ENCODE measurements at regions not wholly inside any gene's neighbourhood (a gene's known extent, or its start where the extent isn't known, plus 50 kb on each side); places are given as distances from the start of the nearest gene placed in this dataset.

- DNase-seq: no peak
These were observed 1677.0 kb upstream of the LRRTM1 start for GRCh38 chr2:81981585-81981984.

- no peak for DNase-seq
These were observed 1674.5 kb upstream of the LRRTM1 start for GRCh38 chr2:81979086-81979485.

- no peak for DNase-seq
These were observed 1672.4 kb upstream of the LRRTM1 start for GRCh38 chr2:81976998-81977397.

GRCh38 chr2:81974216-81974615 lies 1669.7 kb upstream of the LRRTM1 start:
- DNase-seq: no peak

GRCh38 chr2:81942876-81943275 lies 1638.3 kb upstream of the LRRTM1 start:
- no peak for DNase-seq

GRCh38 chr2:81942136-81942680 lies 1637.7 kb upstream of the LRRTM1 start:
- no peak for DNase-seq

- DNase-seq: no peak
These were observed 1635.9 kb upstream of the LRRTM1 start for GRCh38 chr2:81940266-81940955.

GRCh38 chr2:81937944-81938343 lies 1633.4 kb upstream of the LRRTM1 start:
- DNase-seq: no peak

- no peak for DNase-seq
These were observed 1599.0 kb upstream of the LRRTM1 start for GRCh38 chr2:81903534-81903933.

GRCh38 chr2:81901017-81901416 lies 1596.5 kb upstream of the LRRTM1 start:
- DNase-seq: no peak

- DNase-seq: no peak
These were observed 1591.2 kb upstream of the LRRTM1 start for GRCh38 chr2:81895620-81896250.

- no peak for DNase-seq
These were observed 1590.0 kb upstream of the LRRTM1 start for GRCh38 chr2:81894451-81894990.

GRCh38 chr2:81876624-81877023 lies 1572.1 kb upstream of the LRRTM1 start:
- DNase-seq: no peak

GRCh38 chr2:81872006-81872405 lies 1567.5 kb upstream of the LRRTM1 start:
- no peak for DNase-seq

- DNase-seq: no peak
These were observed 1565.6 kb upstream of the LRRTM1 start for GRCh38 chr2:81870119-81870518.

- no peak for DNase-seq
These were observed 1554.4 kb upstream of the LRRTM1 start for GRCh38 chr2:81858998-81859397.

GRCh38 chr2:81853341-81853740 lies 1548.8 kb upstream of the LRRTM1 start:
- DNase-seq: no peak

- DNase-seq: no peak
These were observed 1548.1 kb upstream of the LRRTM1 start for GRCh38 chr2:81852651-81853050.

- no peak for DNase-seq
These were observed 1535.2 kb upstream of the LRRTM1 start for GRCh38 chr2:81839780-81840179.

GRCh38 chr2:81835321-81836000 lies 1530.9 kb upstream of the LRRTM1 start:
- no peak for DNase-seq

- no peak for DNase-seq
These were observed 1482.3 kb upstream of the LRRTM1 start for GRCh38 chr2:81786811-81787210.

GRCh38 chr2:81767187-81767912 lies 1462.8 kb upstream of the LRRTM1 start:
- no peak for DNase-seq

- no peak for DNase-seq
These were observed 1443.0 kb upstream of the LRRTM1 start for GRCh38 chr2:81747481-81748070.
